Activated naive CD4-positive, alpha-beta T cell treated with anti-CD3 and anti-CD28 coated beads, Interleukin-2, amount 10 ng/mL, durations not matched to agents 7 days and 5 days (primary cell): ENCODE measurements at regions not wholly inside any gene's neighbourhood (a gene's known extent, or its start where the extent isn't known, plus 50 kb on each side); places are given as distances from the start of the nearest gene placed in this dataset.

Experiments
- CTCF ChIA-PET: fragments of 350-600 bp; sonication (Branson Sonifier 250); formaldehyde crosslinking; loops from one replicate; lab custom pipeline; 2021; ENCODE audit warnings: antibody characterized with exemption; lab: Charles Lee
- DNase-seq: peaks from one replicate; pipeline ENCODE4 v3.0.0-alpha.2; 2020
- H3K27ac Mint-ChIP-seq: one replicate; pipeline ENCODE4 v1.8.0; 2021; ENCODE audit warnings: mild to moderate bottlenecking, moderate library complexity, mixed read lengths
- H3K27me3 Mint-ChIP-seq: one replicate; pipeline ENCODE4 v1.8.0; 2021; ENCODE audit warnings: mild to moderate bottlenecking, mixed read lengths
- H3K36me3 Mint-ChIP-seq: one replicate; pipeline ENCODE4 v1.8.0; 2021; ENCODE audit warnings: mixed read lengths
- H3K4me1 Mint-ChIP-seq: one replicate; pipeline ENCODE4 v1.8.0; 2021; ENCODE audit warnings: mixed read lengths
- H3K4me3 Mint-ChIP-seq: one replicate; pipeline ENCODE4 v1.8.0; 2021; ENCODE audit warnings: mild to moderate bottlenecking, moderate library complexity, mixed read lengths
- H3K9me3 Mint-ChIP-seq: one replicate; pipeline ENCODE4 v1.8.0; 2021; ENCODE audit warnings: mixed read lengths

GRCh38 chr5:168192120-168192519, 99.3 kb upstream of the WWC1 start:
- Mint-ChIP-seq H3K27ac (no peak overlapping the region), H3K36me3 (no peaks in the 10 kb centered on the region), H3K4me3 (no peak overlapping the region), H3K4me1 (no peaks in the 10 kb centered on the region), H3K27me3 (no peaks in the 10 kb centered on the region), H3K9me3 (no peaks in the 10 kb centered on the region)
- DNase-seq: no peak
- CTCF ChIA-PET: no interaction called here

- H3K36me3 Mint-ChIP-seq: no peaks in the 10 kb centered on the region
- H3K9me3 Mint-ChIP-seq: no peaks in the 10 kb centered on the region
- no peak overlapping the region for H3K27ac Mint-ChIP-seq
- no peak for DNase-seq
- CTCF ChIA-PET: no interaction called here
- no peaks in the 10 kb centered on the region for H3K4me1 Mint-ChIP-seq
- no peaks in the 10 kb centered on the region for H3K27me3 Mint-ChIP-seq
- no peak overlapping the region for H3K4me3 Mint-ChIP-seq
Observed at GRCh38 chr5:168193493-168194250, 97.8 kb upstream of the WWC1 start.

- H3K9me3 Mint-ChIP-seq: no peaks in the 10 kb centered on the region
- H3K27me3 Mint-ChIP-seq: no peaks in the 10 kb centered on the region
- H3K4me3 Mint-ChIP-seq: no peak overlapping the region
- H3K4me1 Mint-ChIP-seq: no peaks in the 10 kb centered on the region
- no peaks in the 10 kb centered on the region for H3K36me3 Mint-ChIP-seq
- DNase-seq: no peak
- H3K27ac Mint-ChIP-seq: no peak overlapping the region
- CTCF ChIA-PET: no interaction called here
Observed at GRCh38 chr5:168195110-168195509, 96.3 kb upstream of the WWC1 start.

- CTCF ChIA-PET: no interaction called here
- H3K36me3 Mint-ChIP-seq: no peaks in the 10 kb centered on the region
- H3K4me3 Mint-ChIP-seq: no peak overlapping the region
- H3K27me3 Mint-ChIP-seq: no peaks in the 10 kb centered on the region
- no peaks in the 10 kb centered on the region for H3K9me3 Mint-ChIP-seq
- H3K4me1 Mint-ChIP-seq: no peaks in the 10 kb centered on the region
- DNase-seq: no peak
- H3K27ac Mint-ChIP-seq: no peak overlapping the region
Observed at GRCh38 chr5:168198359-168198758, 93.1 kb upstream of the WWC1 start.

- H3K27ac Mint-ChIP-seq: no peak overlapping the region
- peaks cover 5% of the 10 kb centered on the region for H3K27me3 Mint-ChIP-seq
- no peaks in the 10 kb centered on the region for H3K36me3 Mint-ChIP-seq
- CTCF ChIA-PET: no interaction called here
- no peak for DNase-seq
- no peaks in the 10 kb centered on the region for H3K9me3 Mint-ChIP-seq
- no peak overlapping the region for H3K4me3 Mint-ChIP-seq
- no peaks in the 10 kb centered on the region for H3K4me1 Mint-ChIP-seq
Observed at GRCh38 chr5:168202996-168203395, 88.4 kb upstream of the WWC1 start.

- Mint-ChIP-seq H3K4me3 (no peak overlapping the region), H3K9me3 (no peaks in the 10 kb centered on the region), H3K27ac (no peak overlapping the region), H3K4me1 (no peaks in the 10 kb centered on the region), H3K27me3 (peaks cover 5% of the 10 kb centered on the region), H3K36me3 (no peaks in the 10 kb centered on the region)
- CTCF ChIA-PET: no interaction called here
- no peak for DNase-seq
Observed at GRCh38 chr5:168204165-168204564, 87.3 kb upstream of the WWC1 start.

GRCh38 chr5:168207450-168208029, 83.9 kb upstream of the WWC1 start:
- Mint-ChIP-seq H3K4me1 (no peaks in the 10 kb centered on the region), H3K27me3 (peaks cover 5% of the 10 kb centered on the region), H3K9me3 (no peaks in the 10 kb centered on the region), H3K36me3 (no peaks in the 10 kb centered on the region), H3K4me3 (no peak overlapping the region), H3K27ac (no peak overlapping the region)
- no peak for DNase-seq
- CTCF ChIA-PET: no interaction called here

GRCh38 chr5:168209244-168209995, 82.0 kb upstream of the WWC1 start:
- CTCF ChIA-PET: interaction anchor here (1.2 kb wide), 1 partner anchor 10 kb away, joined by 6 read pairs; no protein-coding TSS in a partner anchor
- Mint-ChIP-seq H3K4me3 (no peak overlapping the region), H3K36me3 (no peaks in the 10 kb centered on the region), H3K9me3 (no peaks in the 10 kb centered on the region), H3K4me1 (no peaks in the 10 kb centered on the region), H3K27ac (no peak overlapping the region), H3K27me3 (peaks cover 4% of the 10 kb centered on the region)
- DNase-seq: no peak

- Mint-ChIP-seq H3K27ac (no peak overlapping the region), H3K36me3 (no peaks in the 10 kb centered on the region), H3K9me3 (no peaks in the 10 kb centered on the region), H3K4me1 (no peaks in the 10 kb centered on the region), H3K4me3 (no peak overlapping the region), H3K27me3 (peaks cover 4% of the 10 kb centered on the region)
- no peak for DNase-seq
- CTCF ChIA-PET: interaction anchor here (1.2 kb wide), 1 partner anchor 10 kb away, joined by 6 read pairs; no protein-coding TSS in a partner anchor
Observed at GRCh38 chr5:168209997-168210396, 81.4 kb upstream of the WWC1 start.

- Mint-ChIP-seq H3K4me1 (no peaks in the 10 kb centered on the region), H3K27ac (no peak overlapping the region), H3K36me3 (no peaks in the 10 kb centered on the region), H3K4me3 (no peak overlapping the region), H3K27me3 (peaks cover 4% of the 10 kb centered on the region), H3K9me3 (no peaks in the 10 kb centered on the region)
- CTCF ChIA-PET: no interaction called here
- no peak for DNase-seq
Observed at GRCh38 chr5:168211245-168211644, 80.2 kb upstream of the WWC1 start.

GRCh38 chr5:168211936-168212335, 79.5 kb upstream of the WWC1 start:
- CTCF ChIA-PET: no interaction called here

GRCh38 chr5:168214071-168214470, 77.4 kb upstream of the WWC1 start:
- CTCF ChIA-PET: no interaction called here
- Mint-ChIP-seq H3K9me3 (no peaks in the 10 kb centered on the region), H3K36me3 (no peaks in the 10 kb centered on the region), H3K27me3 (peaks cover 4% of the 10 kb centered on the region), H3K4me1 (no peaks in the 10 kb centered on the region), H3K4me3 (no peak overlapping the region), H3K27ac (no peak overlapping the region)
- DNase-seq: no peak

More at GRCh38 chr5:168211936-168212335, 79.5 kb upstream of the WWC1 start:
- Mint-ChIP-seq H3K27me3 (peaks cover 4% of the 10 kb centered on the region), H3K4me1 (no peaks in the 10 kb centered on the region), H3K27ac (no peak overlapping the region), H3K4me3 (no peak overlapping the region), H3K36me3 (no peaks in the 10 kb centered on the region), H3K9me3 (no peaks in the 10 kb centered on the region)
- no peak for DNase-seq

- Mint-ChIP-seq H3K27ac (no peak overlapping the region), H3K4me1 (peaks cover 6% of the 10 kb centered on the region), H3K9me3 (no peaks in the 10 kb centered on the region), H3K4me3 (no peak overlapping the region), H3K36me3 (no peaks in the 10 kb centered on the region), H3K27me3 (peaks cover 10% of the 10 kb centered on the region)
- CTCF ChIA-PET: no interaction called here
- no peak for DNase-seq
Observed at GRCh38 chr5:168214886-168215285, 76.6 kb upstream of the WWC1 start.

GRCh38 chr5:168215646-168216045, 75.8 kb upstream of the WWC1 start:
- H3K27ac Mint-ChIP-seq: no peak overlapping the region
- CTCF ChIA-PET: no interaction called here

More at GRCh38 chr5:168215646-168216045, 75.8 kb upstream of the WWC1 start:
- DNase-seq: no peak
- peaks cover 13% of the 10 kb centered on the region for H3K27me3 Mint-ChIP-seq
- H3K9me3 Mint-ChIP-seq: no peaks in the 10 kb centered on the region
- H3K4me1 Mint-ChIP-seq: peaks cover 6% of the 10 kb centered on the region
- no peak overlapping the region for H3K4me3 Mint-ChIP-seq
- H3K36me3 Mint-ChIP-seq: no peaks in the 10 kb centered on the region
